PC-3 (cell line): ENCODE measurements at regions not wholly inside any gene's neighbourhood (a gene's known extent, or its start where the extent isn't known, plus 50 kb on each side); places are given as distances from the start of the nearest gene placed in this dataset.

Source experiments
- CTCF ChIP-seq: fragments of 300-600 bp; sonication (generic); conservative IDR thresholded peaks from 2 replicates; pipeline ENCODE4 v1.5.1; 2017; ENCODE audit warnings: antibody characterized with exemption, low read depth, mild to moderate bottlenecking, low read length
- EZH2phosphoT487 ChIP-seq: fragments of 300-600 bp; sonication (generic); IDR thresholded peaks from 2 replicates; pipeline ENCODE4 v1.6.1; 2018; ENCODE audit warnings: mild to moderate bottlenecking, antibody characterized with exemption, low read length, borderline replicate concordance

GRCh38 chr7:39819514-39819913, 130.5 kb upstream of the CDK13 start:
- no peak for TF ChIP-seq CTCF
- no peak for TF ChIP-seq EZH2phosphoT487
